GM19452 (cell line): ENCODE measurements at regions not wholly inside any gene's neighbourhood (a gene's known extent, or its start where the extent isn't known, plus 50 kb on each side); places are given as distances from the start of the nearest gene placed in this dataset.
A peak's percentile ranks its signal among the peaks of the same experiment; 100 is the strongest.

Experiments used
- ATAC-seq: cut with Tn5 transposase; IDR thresholded peaks from one replicate; pipeline ENCODE4 v1.9.1; 2021; ENCODE audit not compliant: unreplicated experiment

DNA sequence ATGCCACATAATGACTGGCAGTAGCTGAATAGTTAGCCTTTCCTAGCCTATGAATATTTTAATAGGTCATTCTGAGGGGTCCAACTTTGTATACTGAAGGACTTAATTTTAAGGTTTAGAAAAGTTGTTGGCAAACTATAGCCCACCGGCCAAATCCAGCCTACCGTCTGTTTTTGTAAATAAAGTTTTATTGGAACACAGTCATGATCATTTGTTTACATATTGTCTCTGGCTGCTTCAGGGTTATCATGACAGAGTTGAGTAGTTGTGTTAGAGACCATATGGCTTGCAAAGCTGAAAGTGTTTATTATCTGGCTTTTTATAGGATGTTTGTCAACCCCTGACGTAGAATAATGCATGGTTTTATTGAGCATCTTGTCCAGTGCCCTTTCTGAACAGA lies 73.4 kb downstream of the NTMT2 start:
- ATAC-seq: no peak

GRCh38 chr1:170221031-170221430 lies 75.3 kb downstream of the NTMT2 start:
- no peak for ATAC-seq

DNA sequence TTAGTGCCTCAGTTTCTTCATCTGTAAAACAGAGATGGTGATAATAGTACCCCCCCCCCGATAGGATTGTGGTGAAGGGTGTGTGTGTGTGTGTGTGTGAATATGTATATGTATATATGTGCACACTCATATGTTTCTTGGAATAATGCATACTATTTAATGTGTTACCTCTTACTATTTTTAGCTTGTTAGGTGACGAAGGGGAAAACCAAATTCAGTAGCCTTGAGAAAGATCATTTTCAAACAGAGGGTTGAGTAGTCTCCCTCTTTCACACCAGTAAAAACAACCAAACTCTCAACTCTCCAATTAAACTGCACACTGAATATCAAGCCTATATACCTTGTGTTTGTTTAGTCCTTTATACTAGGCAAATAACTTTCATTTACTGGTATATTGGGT lies 75.7 kb downstream of the NTMT2 start:
- ATAC-seq: no peak

- ATAC-seq: no peak
Observed at GRCh38 chr1:170224469-170224868, 78.7 kb downstream of the NTMT2 start.

- ATAC-seq: no peak
Observed at GRCh38 chr1:170225781-170226530, 80.2 kb downstream of the NTMT2 start.

- ATAC-seq: no peak
Observed at GRCh38 chr1:170226767-170227166, 81.0 kb downstream of the NTMT2 start.

DNA sequence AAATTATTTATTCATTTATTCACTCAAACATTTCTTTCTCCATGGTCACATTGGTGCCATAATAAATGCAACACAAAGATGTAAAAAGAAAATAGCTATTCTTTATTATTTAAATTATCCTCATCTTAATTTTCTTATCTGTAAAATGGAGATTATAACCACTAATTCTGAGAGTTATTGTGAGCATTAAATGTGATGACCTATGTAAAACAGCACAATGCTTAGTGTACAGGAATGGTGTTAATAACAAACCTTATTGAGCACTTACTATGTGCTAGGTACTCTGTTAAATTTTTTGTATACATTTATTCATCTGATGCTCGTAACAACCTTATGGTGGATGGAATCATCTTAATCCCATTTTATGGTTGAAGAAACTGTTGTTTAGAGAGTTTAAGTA lies 84.6 kb downstream of the NTMT2 start:
- no peak for ATAC-seq

- ATAC-seq: no peak
Observed at GRCh38 chr1:170231662-170232061, 85.9 kb downstream of the NTMT2 start.

DNA sequence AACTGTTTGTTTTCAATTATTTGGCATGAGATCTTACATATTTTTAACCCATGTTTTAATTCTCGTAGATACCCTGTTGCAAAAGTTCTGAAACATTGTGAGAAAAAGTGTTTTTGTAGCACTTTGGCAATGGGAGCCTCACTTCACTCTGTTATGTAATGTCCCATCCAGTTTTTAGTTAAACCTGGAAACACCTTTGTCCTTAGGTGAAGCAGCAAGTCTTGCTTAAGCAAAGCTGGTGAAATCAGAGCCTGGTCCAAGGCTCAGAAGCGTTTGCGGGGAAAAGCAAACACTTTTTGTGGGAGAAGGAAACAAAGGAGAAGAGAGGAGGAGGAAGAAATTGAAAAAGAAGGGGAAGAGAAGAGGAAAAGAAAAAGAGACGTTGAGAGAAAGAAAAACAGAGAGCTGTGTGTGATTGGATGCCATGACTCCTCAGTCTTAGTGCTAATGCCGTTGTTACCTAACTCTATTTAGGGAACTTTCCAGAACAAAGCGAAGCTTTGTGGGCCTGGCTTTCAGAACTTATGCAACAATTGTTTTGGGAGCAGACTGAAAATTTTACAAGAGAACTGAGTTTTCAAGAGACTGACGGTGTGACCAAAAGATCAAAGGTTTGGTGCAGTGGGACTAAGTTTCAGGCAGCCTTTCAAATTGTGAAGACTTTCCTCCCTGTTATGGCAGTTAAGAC lies 93.1 kb downstream of the NTMT2 start:
- no peak for ATAC-seq

DNA sequence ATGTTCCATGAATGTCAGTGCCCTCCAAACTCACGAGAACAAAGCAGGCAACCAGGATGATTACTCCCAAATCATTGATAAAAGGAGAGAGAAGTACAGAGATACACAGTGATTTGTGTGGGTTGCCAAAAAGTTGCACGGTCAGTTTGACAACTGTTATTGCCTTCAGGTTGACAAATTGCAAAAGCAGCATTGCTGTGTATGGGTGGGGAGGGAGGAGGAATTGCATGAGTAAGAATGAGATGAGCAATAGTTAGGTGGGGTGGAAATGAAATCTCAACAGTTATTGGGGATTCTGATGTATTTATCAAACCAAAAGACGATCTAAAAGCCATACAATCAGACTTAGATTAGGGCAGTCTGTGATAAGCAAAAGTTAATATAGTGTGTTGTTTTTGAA lies 93.7 kb downstream of the NTMT2 start:
- no peak for ATAC-seq

- ATAC-seq: peak; percentile 92
Observed at GRCh38 chr1:170240409-170240808, 94.7 kb downstream of the NTMT2 start.

- ATAC-seq: no peak
Observed at GRCh38 chr1:170241266-170241851, 95.6 kb downstream of the NTMT2 start.

- no peak for ATAC-seq
Observed at GRCh38 chr1:170247751-170248521, 102.2 kb downstream of the NTMT2 start.

DNA sequence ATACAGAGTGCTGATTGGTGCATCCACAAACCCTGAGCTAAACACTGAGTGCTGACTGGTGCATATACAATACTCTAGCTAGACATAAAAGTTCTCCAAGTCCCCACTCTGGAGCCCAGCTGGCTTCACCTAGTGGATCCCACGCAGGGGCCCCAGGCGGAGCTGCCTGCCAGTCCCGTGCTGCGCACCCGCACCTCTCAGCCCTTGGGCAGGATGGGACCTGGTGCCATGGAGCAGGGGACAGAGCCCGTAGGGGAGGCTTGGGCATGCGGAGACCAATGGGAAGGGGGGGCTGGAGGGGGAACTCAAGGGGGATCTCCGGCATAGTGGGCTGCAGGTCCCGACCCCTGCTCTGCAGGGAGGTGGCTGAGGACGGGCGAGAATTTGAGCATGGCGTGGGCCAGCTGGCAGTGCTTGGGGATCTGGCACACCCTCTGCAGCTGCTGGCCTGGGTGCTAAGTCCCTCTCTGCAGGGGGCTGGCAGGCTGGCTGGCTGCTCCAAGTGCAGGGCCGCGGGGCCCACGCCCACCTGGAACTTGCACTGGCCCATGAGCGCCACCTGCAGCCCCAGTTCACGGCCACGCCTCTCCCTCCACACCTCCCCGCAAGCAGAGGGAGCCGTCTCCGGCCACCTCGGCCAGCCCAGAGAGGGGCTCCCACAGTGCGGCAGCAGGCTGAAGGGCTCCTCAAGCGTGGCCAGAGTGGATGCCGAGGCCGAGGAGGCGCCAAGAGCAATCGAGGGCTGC lies 104.9 kb downstream of the NTMT2 start:
- no peak for ATAC-seq

DNA sequence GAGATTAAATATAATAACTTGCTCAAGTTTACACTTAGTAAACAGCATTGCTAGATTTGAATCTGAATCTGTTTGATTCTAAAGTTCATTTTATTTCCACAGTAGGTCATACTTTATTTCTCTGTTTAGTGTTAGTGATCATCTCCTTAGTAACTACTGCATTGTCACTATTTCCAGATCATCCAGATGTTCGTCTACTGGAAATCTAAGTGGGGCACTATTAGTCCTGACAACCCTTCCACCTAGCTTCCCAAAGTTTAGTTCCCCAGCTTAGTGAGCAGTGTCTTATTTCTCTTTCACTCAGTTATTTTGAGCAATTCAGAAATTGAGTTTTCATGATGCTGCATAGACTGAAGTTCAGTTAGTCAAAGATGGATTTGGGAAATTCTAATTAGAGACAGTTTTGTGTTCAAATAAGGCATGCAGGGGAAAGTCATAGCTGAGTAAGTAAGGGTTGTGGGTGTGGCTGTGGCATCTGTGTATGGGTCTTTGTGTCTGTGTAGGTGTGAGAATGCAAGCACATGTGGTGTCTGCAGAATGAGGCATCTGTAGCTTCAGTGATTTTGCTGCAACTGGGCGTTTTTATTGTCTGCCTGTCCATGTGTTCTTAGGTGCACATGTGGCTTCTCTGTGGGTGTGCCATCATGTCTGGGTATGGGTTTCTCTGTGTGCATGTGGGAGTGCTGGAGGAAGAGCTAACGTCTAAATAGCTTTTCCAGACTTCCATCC lies 107.3 kb downstream of the NTMT2 start:
- no peak for ATAC-seq

DNA sequence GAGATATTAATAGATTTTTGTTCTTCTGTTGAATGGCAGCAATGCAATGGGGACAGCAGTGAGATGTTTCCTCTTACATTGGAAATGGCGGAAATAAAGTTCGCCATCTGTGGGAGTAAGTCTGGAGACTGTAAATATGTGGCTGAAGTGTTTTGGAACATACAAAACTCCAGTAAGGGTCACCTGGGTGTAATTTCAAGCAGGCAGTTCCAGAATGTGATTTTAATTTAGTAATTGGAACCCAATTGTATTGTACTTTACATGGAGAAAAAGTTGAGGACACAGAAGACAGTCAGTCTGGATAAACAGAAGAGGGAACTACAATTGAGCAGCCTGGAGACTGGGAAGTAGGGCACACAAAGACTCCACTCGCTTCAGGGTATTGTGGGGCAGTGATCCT lies 108.6 kb downstream of the NTMT2 start:
- no peak for ATAC-seq

DNA sequence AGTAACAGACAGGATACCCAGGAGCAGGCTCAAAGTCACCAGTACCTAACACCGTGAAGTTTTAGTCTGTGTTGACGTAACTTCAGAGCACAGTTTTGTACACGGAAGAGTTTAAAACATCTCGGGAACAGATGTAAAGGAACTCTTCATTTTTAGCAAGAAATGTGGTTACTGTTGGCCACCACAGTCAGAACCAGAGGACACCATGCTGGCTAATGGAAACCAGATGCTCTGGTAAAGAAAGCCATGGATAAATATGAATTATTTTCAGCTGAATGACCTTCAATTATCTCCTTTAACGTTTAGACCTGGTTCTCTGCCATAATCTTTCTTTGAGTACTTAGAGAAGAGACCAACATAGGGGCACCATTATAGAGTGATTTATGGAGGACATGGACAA lies 115.9 kb downstream of the NTMT2 start:
- no peak for ATAC-seq

DNA sequence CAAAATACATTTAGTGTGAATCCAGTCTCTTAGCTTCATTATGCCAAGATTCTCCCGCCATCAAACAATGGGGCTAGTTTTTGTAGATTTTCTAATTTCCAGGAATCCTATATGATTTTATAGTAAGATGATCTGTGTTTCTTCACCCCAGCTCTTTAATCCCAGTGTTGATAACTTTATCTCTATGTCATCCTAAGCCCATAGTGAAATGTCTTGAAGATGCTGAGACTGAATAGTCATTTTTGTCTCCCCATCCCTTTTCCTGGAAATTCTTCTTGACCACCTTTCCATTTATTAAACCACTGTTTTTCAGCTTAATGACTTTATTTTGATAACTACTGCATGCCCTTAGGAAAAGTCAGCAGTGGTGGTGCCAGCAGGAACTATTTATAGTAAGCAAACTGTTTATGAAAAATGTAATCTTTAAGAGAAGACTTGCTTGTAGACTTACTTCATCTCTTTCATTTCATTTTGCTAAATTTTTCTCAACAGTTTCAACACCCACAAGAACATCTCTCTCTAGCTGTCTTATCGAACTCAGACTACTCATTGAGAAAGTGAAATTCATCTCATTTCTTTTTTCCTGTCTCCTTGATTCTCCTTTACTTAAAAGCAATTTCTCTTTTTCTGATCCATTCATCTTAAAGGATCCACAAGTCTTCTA lies 116.6 kb downstream of the NTMT2 start:
- ATAC-seq: no peak

- no peak for ATAC-seq
Observed at GRCh38 chr1:170265234-170265633, 119.5 kb downstream of the NTMT2 start.

- ATAC-seq: no peak
Observed at GRCh38 chr1:170267317-170267716, 121.6 kb downstream of the NTMT2 start.
